H9 (cell line): ENCODE measurements at regions not wholly inside any gene's neighbourhood (a gene's known extent, or its start where the extent isn't known, plus 50 kb on each side); places are given as distances from the start of the nearest gene placed in this dataset.

Experiments used
- DNase-seq: peaks from one replicate; pipeline ENCODE4 v3.0.0-alpha.2; 2017
- H2AFZ ChIP-seq: one replicate; pipeline ENCODE4 v1.6.1; 2013; ENCODE audit warnings: mild to moderate bottlenecking, low read length, control low read depth, moderate library complexity
- H2AK5ac ChIP-seq: 2 replicates; pipeline ENCODE4 v1.6.1; 2013; ENCODE audit warnings: low read length, control low read depth, mixed read lengths; ENCODE audit not compliant: insufficient read length
- H2BK120ac ChIP-seq: one replicate; pipeline ENCODE4 v1.6.1; 2013; ENCODE audit warnings: low read depth, mild to moderate bottlenecking, low read length, control low read depth, inconsistent platforms; ENCODE audit not compliant: poor library complexity, severe bottlenecking
- H2BK12ac ChIP-seq: 2 replicates; pipeline ENCODE4 v1.6.1; 2013; ENCODE audit warnings: low read length, control low read depth, mixed read lengths, low read depth; ENCODE audit not compliant: insufficient read length
- H2BK15ac ChIP-seq: 2 replicates; pipeline ENCODE4 v1.6.1; 2013; ENCODE audit warnings: low read depth, low read length, control low read depth
- H2BK20ac ChIP-seq: one replicate; pipeline ENCODE4 v1.6.1; 2013; ENCODE audit warnings: low read depth, mild to moderate bottlenecking, low read length, control low read depth, inconsistent platforms; ENCODE audit not compliant: poor library complexity, severe bottlenecking
- H2BK5ac ChIP-seq: 2 replicates; pipeline ENCODE4 v1.6.1; 2013; ENCODE audit warnings: low read length, control low read depth, mixed read lengths; ENCODE audit not compliant: insufficient read length
- H3K14ac ChIP-seq: 2 replicates; pipeline ENCODE4 v1.6.1; 2013; ENCODE audit warnings: low read length, control low read depth; ENCODE audit not compliant: insufficient read depth
- H3K18ac ChIP-seq: 2 replicates; pipeline ENCODE4 v1.6.1; 2013; ENCODE audit warnings: low read depth, mild to moderate bottlenecking, mixed read lengths, low read length, control low read depth; ENCODE audit not compliant: insufficient read length
- H3K23ac ChIP-seq: 2 replicates; pipeline ENCODE4 v1.6.1; 2013; ENCODE audit warnings: low read length, control low read depth, mixed read lengths, low read depth; ENCODE audit not compliant: insufficient read length
- H3K23me2 ChIP-seq: 2 replicates; pipeline ENCODE4 v1.6.1; 2013; ENCODE audit warnings: low read depth, mild to moderate bottlenecking, mixed read lengths, low read length, control low read depth; ENCODE audit not compliant: insufficient read length, poor library complexity, severe bottlenecking
- H3K27ac ChIP-seq: 2 replicates; pipeline ENCODE4 v1.5.1; 2013; ENCODE audit warnings: low read length, control low read depth, mixed read lengths, low read depth; ENCODE audit not compliant: insufficient read length
- H3K27me3 ChIP-seq: 2 replicates; pipeline ENCODE4 v1.6.1; 2013; ENCODE audit warnings: low read length, control low read depth, inconsistent platforms; ENCODE audit not compliant: insufficient read depth
- H3K4ac ChIP-seq: 2 replicates; pipeline ENCODE4 v1.6.1; 2013; ENCODE audit warnings: low read depth, mild to moderate bottlenecking, control low read depth, inconsistent platforms, low read length, moderate library complexity
- H3K4me1 ChIP-seq: 2 replicates; pipeline ENCODE4 v1.6.1; 2013; ENCODE audit warnings: low read length, control low read depth, inconsistent platforms; ENCODE audit not compliant: insufficient read depth
- H3K4me2 ChIP-seq: 2 replicates; pipeline ENCODE4 v1.6.1; 2013; ENCODE audit warnings: low read length, control low read depth, mixed read lengths; ENCODE audit not compliant: insufficient read length, insufficient read depth
- H3K56ac ChIP-seq: 2 replicates; pipeline ENCODE4 v1.6.1; 2013; ENCODE audit warnings: low read depth, mild to moderate bottlenecking, mixed read lengths, low read length, control low read depth; ENCODE audit not compliant: insufficient read length
- H3K79me1 ChIP-seq: 2 replicates; pipeline ENCODE4 v1.6.1; 2013; ENCODE audit warnings: low read depth, mild to moderate bottlenecking, moderate library complexity, low read length, control low read depth, inconsistent platforms; ENCODE audit not compliant: insufficient read depth, poor library complexity, severe bottlenecking
- H3K79me2 ChIP-seq: 2 replicates; pipeline ENCODE4 v1.6.1; 2013; ENCODE audit warnings: low read length, control low read depth, inconsistent platforms; ENCODE audit not compliant: insufficient read depth
- H3K9ac ChIP-seq: 2 replicates; pipeline ENCODE4 v1.6.1; 2013; ENCODE audit warnings: low read length, control low read depth, mixed read lengths; ENCODE audit not compliant: insufficient read length; ENCODE audit errors: extremely low read depth
- H3K9me3 ChIP-seq: one replicate; pipeline ENCODE4 v1.6.1; 2013; ENCODE audit warnings: low read depth, low read length, inconsistent platforms; ENCODE audit not compliant: control insufficient read depth
- H3T11ph ChIP-seq: one replicate; pipeline ENCODE4 v1.6.1; 2013; ENCODE audit warnings: mild to moderate bottlenecking, low read length, control low read depth, inconsistent platforms
- H4K20me1 ChIP-seq: one replicate; pipeline ENCODE4 v1.6.1; 2013; ENCODE audit not compliant: control insufficient read depth, insufficient read length, insufficient read depth
- H4K5ac ChIP-seq: 2 replicates; pipeline ENCODE4 v1.6.1; 2013; ENCODE audit warnings: low read depth, mild to moderate bottlenecking, mixed read lengths, low read length, control low read depth; ENCODE audit not compliant: insufficient read length
- H4K8ac ChIP-seq: replicated peaks from 2 replicates; pipeline ENCODE4 v1.6.1; 2013; ENCODE audit warnings: low read length, control low read depth, mixed read lengths, low read depth; ENCODE audit not compliant: insufficient read length
- H4K91ac ChIP-seq: 2 replicates; pipeline ENCODE4 v1.6.1; 2013; ENCODE audit warnings: low read depth, mild to moderate bottlenecking, moderate library complexity, mixed read lengths, low read length, control low read depth; ENCODE audit not compliant: insufficient read length
- H3K27ac Mint-ChIP-seq, 3 experiments: 2 replicates in 2 of 3; 3 replicates in 1 of 3; pipeline ENCODE4 v1.8.0; 2020 to 2021; ENCODE audit warnings: mixed read lengths in 3 of 3, mild to moderate bottlenecking in 1 of 3, moderate library complexity in 1 of 3
- H3K27me3 Mint-ChIP-seq: 2 replicates; pipeline ENCODE4 v1.8.0; 2021; ENCODE audit warnings: low read depth, mild to moderate bottlenecking, moderate library complexity, mixed read lengths
- H3K36me3 Mint-ChIP-seq, 3 experiments: 2 replicates in 2 of 3; 3 replicates in 1 of 3; pipeline ENCODE4 v1.8.0; 2020 to 2021; ENCODE audit warnings: low read depth in 3 of 3, mixed read lengths in 3 of 3; ENCODE audit not compliant: insufficient read depth in 1 of 3
- H3K4me1 Mint-ChIP-seq, 2 experiments: 2 replicates each; pipeline ENCODE4 v1.8.0; 2020; ENCODE audit warnings: mixed read lengths in 2 of 2
- H3K4me3 Mint-ChIP-seq, 2 experiments: 2 replicates in 1 of 2; 3 replicates in 1 of 2; pipeline ENCODE4 v1.8.0; 2020 to 2021; ENCODE audit warnings: mild to moderate bottlenecking in 2 of 2, mixed read lengths in 2 of 2, moderate library complexity in 1 of 2
- H3K9me3 Mint-ChIP-seq, 2 experiments: 2 replicates in 1 of 2; 3 replicates in 1 of 2; pipeline ENCODE4 v1.8.0; 2020; ENCODE audit warnings: mild to moderate bottlenecking in 2 of 2, mixed read lengths in 2 of 2, moderate library complexity in 1 of 2
- WGBS: extraction: QIAGEN DNeasy Blood & Tissue Kit; methylation state at CpG from one replicate; pipeline ENCODE4 v1.1.7; 2013; ENCODE audit warnings: missing lambda C conversion rate, low lambda C conversion rate, mixed read lengths; ENCODE audit not compliant: insufficient read length; ENCODE audit errors: extremely low coverage; 5-methylcytosine and 5-hydroxymethylcytosine counted together
- TF ChIP-seq, protein P1 (sequence below): fragments of 200-600 bp; sonication (generic); conservative IDR thresholded peaks from 3 replicates; pipeline ENCODE4 v1.8.0; 2021; ENCODE audit warnings: antibody characterized with exemption, mild to moderate bottlenecking

DNA sequence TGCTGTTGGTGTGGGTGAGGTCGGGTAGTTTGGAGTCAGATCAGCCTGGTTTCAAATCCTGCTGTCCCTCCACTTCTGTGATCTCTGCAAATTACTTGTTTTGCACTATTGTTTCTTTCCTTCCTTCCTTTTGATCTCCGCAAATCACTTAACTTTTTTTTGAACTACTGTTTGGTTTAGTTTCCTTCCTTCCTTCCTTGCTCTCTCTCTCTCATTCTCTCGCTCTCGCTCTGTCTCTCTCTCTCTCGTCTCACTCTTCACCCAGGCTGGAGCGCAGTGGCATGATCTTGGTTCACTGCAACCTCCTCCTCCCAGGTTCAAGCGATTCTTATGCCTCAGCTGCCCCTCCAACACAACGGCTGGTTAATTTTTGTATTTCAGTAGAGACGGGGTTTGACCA, 141.6 kb upstream of the ITGA6 start:
- H2AFZ ChIP-seq = no peak overlapping the region
- no peak overlapping the region for H4K8ac ChIP-seq
- peaks cover 15% of the 10 kb centered on the region; the same call in 1 of the 2 replicates for H3K4me1 ChIP-seq
- H3K4ac ChIP-seq = no peak overlapping the region
- H2BK120ac ChIP-seq = no peak overlapping the region
- DNase-seq = no peak
- no peak overlapping the region for H2BK5ac ChIP-seq
- Mint-ChIP-seq H3K4me3 (no peak overlapping the region), H3K27ac (peak overlapping the region in 2 of 3 experiments; percentile 25 to 46; a peak in 4 of 7 replicates), H3K4me1 (peaks cover 24 to 36% of the 10 kb centered on the region in 2 experiments), H3K36me3 (no peaks in the 10 kb centered on the region), H3K27me3 (peaks cover 2% of the 10 kb centered on the region; the same call in 1 of the 2 replicates), H3K9me3 (no peaks in the 10 kb centered on the region)
- TF ChIP-seq, protein P1, sequence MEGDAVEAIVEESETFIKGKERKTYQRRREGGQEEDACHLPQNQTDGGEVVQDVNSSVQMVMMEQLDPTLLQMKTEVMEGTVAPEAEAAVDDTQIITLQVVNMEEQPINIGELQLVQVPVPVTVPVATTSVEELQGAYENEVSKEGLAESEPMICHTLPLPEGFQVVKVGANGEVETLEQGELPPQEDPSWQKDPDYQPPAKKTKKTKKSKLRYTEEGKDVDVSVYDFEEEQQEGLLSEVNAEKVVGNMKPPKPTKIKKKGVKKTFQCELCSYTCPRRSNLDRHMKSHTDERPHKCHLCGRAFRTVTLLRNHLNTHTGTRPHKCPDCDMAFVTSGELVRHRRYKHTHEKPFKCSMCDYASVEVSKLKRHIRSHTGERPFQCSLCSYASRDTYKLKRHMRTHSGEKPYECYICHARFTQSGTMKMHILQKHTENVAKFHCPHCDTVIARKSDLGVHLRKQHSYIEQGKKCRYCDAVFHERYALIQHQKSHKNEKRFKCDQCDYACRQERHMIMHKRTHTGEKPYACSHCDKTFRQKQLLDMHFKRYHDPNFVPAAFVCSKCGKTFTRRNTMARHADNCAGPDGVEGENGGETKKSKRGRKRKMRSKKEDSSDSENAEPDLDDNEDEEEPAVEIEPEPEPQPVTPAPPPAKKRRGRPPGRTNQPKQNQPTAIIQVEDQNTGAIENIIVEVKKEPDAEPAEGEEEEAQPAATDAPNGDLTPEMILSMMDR = no peak
- H4K20me1 ChIP-seq = no peaks in the 10 kb centered on the region
- no peak overlapping the region for H2BK12ac ChIP-seq
- H3K4me2 ChIP-seq = no peak overlapping the region
- H3K9ac ChIP-seq = no peak overlapping the region
- H4K5ac ChIP-seq = no peak overlapping the region
- H2BK20ac ChIP-seq = no peak overlapping the region
- no peaks in the 10 kb centered on the region for H3K23me2 ChIP-seq
- H3T11ph ChIP-seq = no peak overlapping the region
- H3K79me1 ChIP-seq = no peaks in the 10 kb centered on the region
- no CpG with 5 or more reads among the region's 9 CpGs for WGBS
- no peaks in the 10 kb centered on the region for H3K9me3 ChIP-seq
- H2AK5ac ChIP-seq = no peak overlapping the region
- no peaks in the 10 kb centered on the region for H3K27me3 ChIP-seq
- H3K14ac ChIP-seq = no peak overlapping the region
- no peak overlapping the region for H3K18ac ChIP-seq
- H4K91ac ChIP-seq = no peak overlapping the region
- no peak overlapping the region for H3K56ac ChIP-seq
- no peak overlapping the region for H2BK15ac ChIP-seq
- H3K27ac ChIP-seq = no peak overlapping the region
- no peaks in the 10 kb centered on the region for H3K79me2 ChIP-seq
- H3K23ac ChIP-seq = no peak overlapping the region
